ENCODE measurements at regions not wholly inside any gene's neighbourhood (a gene's known extent, or its start where the extent isn't known, plus 50 kb on each side); places are given as distances from the start of the nearest gene placed in this dataset.
"Not testable (repeated sequence)": the region's sequence is repeated elsewhere in the genome, so short reads cannot be mapped to it uniquely, and the experiment has no call there.

- Histone ChIP-seq H3K27ac (no peak overlapping the region), H3K4me3 (no peak overlapping the region), H3K4me1 (ENCODE audit: low read depth) (no peaks in the 10 kb centered on the region), H3K9me3 (ENCODE audit: low read depth) (no peaks in the 10 kb centered on the region), H3K36me3 (no peaks in the 10 kb centered on the region), H3K27me3 (no peaks in the 10 kb centered on the region)
- DNase-seq (ENCODE audit: low read depth in 1 of 2, low spot score in 1 of 2), result no peak
- no peak for TF ChIP-seq CTCF (IDR thresholded peaks at IDR 0.05; ENCODE audit: low read depth, low read length)
Observed at GRCh38 chr10:55168343-55168742, 367.3 kb upstream of the PCDH15 start.

- no peak overlapping the region for H3K27ac ChIP-seq
- no peak for TF ChIP-seq CTCF (IDR thresholded peaks at IDR 0.05; ENCODE audit: low read depth, low read length)
- H3K4me1 ChIP-seq (ENCODE audit: low read depth), result no peaks in the 10 kb centered on the region
- H3K4me3 ChIP-seq, result no peak overlapping the region
- H3K9me3 ChIP-seq (ENCODE audit: low read depth), result no peaks in the 10 kb centered on the region
- no peaks in the 10 kb centered on the region for H3K27me3 ChIP-seq
- no peak for DNase-seq (ENCODE audit: low read depth in 1 of 2, low spot score in 1 of 2)
- H3K36me3 ChIP-seq, result no peaks in the 10 kb centered on the region
Observed at GRCh38 chr10:55163388-55163979, 362.5 kb upstream of the PCDH15 start.

- not testable (repeated sequence) for DNase-seq (ENCODE audit: low read depth in 1 of 2, low spot score in 1 of 2); H3K4me3 ChIP-seq; H3K27me3 ChIP-seq; H3K4me1 ChIP-seq (ENCODE audit: low read depth); H3K36me3 ChIP-seq; H3K27ac ChIP-seq; H3K9me3 ChIP-seq (ENCODE audit: low read depth)
Observed at GRCh38 chr10:55162321-55162720, 361.3 kb upstream of the PCDH15 start.

- Histone ChIP-seq H3K4me1 (ENCODE audit: low read depth) (no peaks in the 10 kb centered on the region), H3K27ac (no peak overlapping the region), H3K9me3 (ENCODE audit: low read depth) (no peaks in the 10 kb centered on the region), H3K36me3 (no peaks in the 10 kb centered on the region), H3K27me3 (no peaks in the 10 kb centered on the region), H3K4me3 (no peak overlapping the region)
- TF ChIP-seq CTCF (IDR thresholded peaks at IDR 0.05; ENCODE audit: low read depth, low read length), result no peak
- no peak for DNase-seq (ENCODE audit: low read depth in 1 of 2, low spot score in 1 of 2)
Observed at GRCh38 chr10:55160655-55161283, 359.7 kb upstream of the PCDH15 start.

- Histone ChIP-seq H3K27ac (no peak overlapping the region), H3K9me3 (ENCODE audit: low read depth) (no peaks in the 10 kb centered on the region), H3K27me3 (no peaks in the 10 kb centered on the region), H3K4me3 (no peak overlapping the region), H3K4me1 (ENCODE audit: low read depth) (peaks cover 4% of the 10 kb centered on the region), H3K36me3 (no peaks in the 10 kb centered on the region)
- TF ChIP-seq CTCF (IDR thresholded peaks at IDR 0.05; ENCODE audit: low read depth, low read length), result no peak
- peak in 1 of 2 donors; percentile 29 for DNase-seq (ENCODE audit: low read depth in 1 of 2, low spot score in 1 of 2)
Observed at GRCh38 chr10:55158633-55159032, 357.6 kb upstream of the PCDH15 start.

- TF ChIP-seq CTCF (IDR thresholded peaks at IDR 0.05; ENCODE audit: low read depth, low read length), result no peak
- H3K4me1 ChIP-seq (ENCODE audit: low read depth), result no peaks in the 10 kb centered on the region
Observed at GRCh38 chr10:55146032-55146431, 345.0 kb upstream of the PCDH15 start.

More at GRCh38 chr10:55146032-55146431, 345.0 kb upstream of the PCDH15 start:
- Histone ChIP-seq H3K27me3 (no peaks in the 10 kb centered on the region), H3K27ac (no peak overlapping the region), H3K9me3 (ENCODE audit: low read depth) (no peaks in the 10 kb centered on the region), H3K4me3 (no peak overlapping the region), H3K36me3 (no peaks in the 10 kb centered on the region)
- DNase-seq (ENCODE audit: low read depth in 1 of 2, low spot score in 1 of 2), result peak in 1 of 2 donors; percentile 42
